ENCODE measurements at regions not wholly inside any gene's neighbourhood (a gene's known extent, or its start where the extent isn't known, plus 50 kb on each side); places are given as distances from the start of the nearest gene placed in this dataset.

DNA sequence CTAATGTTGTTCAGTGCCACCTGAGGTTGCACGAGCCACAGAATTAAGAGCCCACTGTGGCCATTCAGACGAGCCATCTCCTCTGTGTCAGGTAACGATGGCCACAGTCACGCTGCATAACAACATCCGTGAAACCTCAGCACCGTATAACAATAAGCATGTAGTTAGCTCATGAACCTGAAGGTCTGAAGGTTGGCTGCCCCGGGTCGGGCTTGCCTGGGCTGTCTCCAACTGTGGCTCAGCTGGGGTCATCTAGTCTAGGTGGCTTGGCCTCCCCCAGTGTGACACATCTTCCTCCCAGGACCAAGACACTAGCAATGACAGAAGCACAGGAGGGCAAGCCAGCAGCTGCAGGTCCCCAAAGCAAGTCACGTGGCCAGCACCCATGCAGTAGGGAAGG lies 258.0 kb downstream of the GLI2 start:
- Histone ChIP-seq H3K4me1 (ENCODE audit: insufficient read depth, low read length, poor library complexity, severe bottlenecking) (no peaks in the 10 kb centered on the region), H3K79me2 (ENCODE audit: insufficient read depth, low read length) (no peaks in the 10 kb centered on the region), H3K9ac (ENCODE audit: low read depth, low read length, poor library complexity, severe bottlenecking) (no peak overlapping the region), H3K27me3 (ENCODE audit: insufficient read depth, low read length, poor library complexity, severe bottlenecking) (no peaks in the 10 kb centered on the region), H3K36me3 (ENCODE audit: insufficient read depth, low read length) (no peaks in the 10 kb centered on the region), H2AFZ (ENCODE audit: low read length) (no peak overlapping the region), H3F3A (ENCODE audit: low read depth) (no peaks in the 10 kb centered on the region), H3K4me3 (ENCODE audit: low read length, poor library complexity, severe bottlenecking) (no peak overlapping the region), H3K4me2 (ENCODE audit: low read depth, low read length, poor library complexity, severe bottlenecking) (no peak overlapping the region), H3K9me3 (ENCODE audit: insufficient read depth, low read depth, low read length) (no peaks in the 10 kb centered on the region), H3K9me2 (replicated peaks; ENCODE audit: low read depth, low read length) (no peaks in the 10 kb centered on the region), H4K20me1 (ENCODE audit: insufficient read depth, low read length, poor library complexity, severe bottlenecking) (no peaks in the 10 kb centered on the region)
- TF ChIP-seq, protein P1, sequence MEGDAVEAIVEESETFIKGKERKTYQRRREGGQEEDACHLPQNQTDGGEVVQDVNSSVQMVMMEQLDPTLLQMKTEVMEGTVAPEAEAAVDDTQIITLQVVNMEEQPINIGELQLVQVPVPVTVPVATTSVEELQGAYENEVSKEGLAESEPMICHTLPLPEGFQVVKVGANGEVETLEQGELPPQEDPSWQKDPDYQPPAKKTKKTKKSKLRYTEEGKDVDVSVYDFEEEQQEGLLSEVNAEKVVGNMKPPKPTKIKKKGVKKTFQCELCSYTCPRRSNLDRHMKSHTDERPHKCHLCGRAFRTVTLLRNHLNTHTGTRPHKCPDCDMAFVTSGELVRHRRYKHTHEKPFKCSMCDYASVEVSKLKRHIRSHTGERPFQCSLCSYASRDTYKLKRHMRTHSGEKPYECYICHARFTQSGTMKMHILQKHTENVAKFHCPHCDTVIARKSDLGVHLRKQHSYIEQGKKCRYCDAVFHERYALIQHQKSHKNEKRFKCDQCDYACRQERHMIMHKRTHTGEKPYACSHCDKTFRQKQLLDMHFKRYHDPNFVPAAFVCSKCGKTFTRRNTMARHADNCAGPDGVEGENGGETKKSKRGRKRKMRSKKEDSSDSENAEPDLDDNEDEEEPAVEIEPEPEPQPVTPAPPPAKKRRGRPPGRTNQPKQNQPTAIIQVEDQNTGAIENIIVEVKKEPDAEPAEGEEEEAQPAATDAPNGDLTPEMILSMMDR (conservative IDR thresholded peaks at IDR 0.05; ENCODE audit: low read length), result no peak
- no peak for TF ChIP-seq EZH2phosphoT487 (IDR thresholded peaks at IDR 0.05; ENCODE audit: borderline replicate concordance)

DNA sequence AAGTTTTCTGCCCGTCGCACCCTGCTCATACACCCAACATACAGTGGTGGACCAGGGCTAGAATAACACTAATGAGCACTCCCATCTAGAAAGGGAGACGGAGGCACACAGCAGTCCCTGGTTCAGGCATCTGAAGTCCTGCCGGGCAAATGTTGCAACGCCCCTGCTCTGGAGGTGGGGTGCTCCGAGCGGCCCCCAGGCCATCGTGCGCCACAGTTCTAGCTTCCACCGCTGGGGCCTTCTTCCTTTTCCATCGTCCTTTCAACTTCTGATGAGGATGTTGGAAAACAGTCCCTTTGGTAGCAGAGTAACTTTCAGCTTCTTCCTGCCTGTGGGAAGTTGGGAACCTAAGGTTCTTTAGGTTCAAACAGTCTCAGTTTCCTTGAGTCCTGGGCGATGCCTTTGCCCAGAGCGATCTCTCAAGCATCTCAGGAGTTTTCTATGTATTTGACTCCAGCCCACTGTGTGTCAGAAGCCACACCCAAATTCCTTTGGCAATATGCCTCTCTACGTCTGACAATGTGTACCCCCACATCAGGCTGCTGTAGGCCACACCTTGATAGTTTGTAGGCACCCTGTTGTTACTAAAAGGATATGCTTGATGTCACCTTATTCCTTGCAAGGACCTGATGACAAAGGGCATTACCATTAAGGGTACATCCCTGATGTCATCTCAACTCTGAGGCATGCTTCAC lies 258.8 kb downstream of the GLI2 start:
- Histone ChIP-seq H3K9me2 (replicated peaks; ENCODE audit: low read depth, low read length) (no peaks in the 10 kb centered on the region), H3K9ac (ENCODE audit: low read depth, low read length, poor library complexity, severe bottlenecking) (no peak overlapping the region), H4K20me1 (ENCODE audit: insufficient read depth, low read length, poor library complexity, severe bottlenecking) (no peaks in the 10 kb centered on the region), H3K79me2 (ENCODE audit: insufficient read depth, low read length) (no peaks in the 10 kb centered on the region), H3K4me3 (ENCODE audit: low read length, poor library complexity, severe bottlenecking) (no peak overlapping the region), H3K27me3 (ENCODE audit: insufficient read depth, low read length, poor library complexity, severe bottlenecking) (no peaks in the 10 kb centered on the region), H3K4me1 (ENCODE audit: insufficient read depth, low read length, poor library complexity, severe bottlenecking) (no peaks in the 10 kb centered on the region), H3K36me3 (ENCODE audit: insufficient read depth, low read length) (no peaks in the 10 kb centered on the region), H2AFZ (ENCODE audit: low read length) (no peak overlapping the region), H3K4me2 (ENCODE audit: low read depth, low read length, poor library complexity, severe bottlenecking) (no peak overlapping the region), H3K9me3 (ENCODE audit: insufficient read depth, low read depth, low read length) (no peaks in the 10 kb centered on the region), H3F3A (ENCODE audit: low read depth) (no peaks in the 10 kb centered on the region)
- TF ChIP-seq, protein P1 (conservative IDR thresholded peaks at IDR 0.05; ENCODE audit: low read length), result no peak
- no peak for TF ChIP-seq EZH2phosphoT487 (IDR thresholded peaks at IDR 0.05; ENCODE audit: borderline replicate concordance)

DNA sequence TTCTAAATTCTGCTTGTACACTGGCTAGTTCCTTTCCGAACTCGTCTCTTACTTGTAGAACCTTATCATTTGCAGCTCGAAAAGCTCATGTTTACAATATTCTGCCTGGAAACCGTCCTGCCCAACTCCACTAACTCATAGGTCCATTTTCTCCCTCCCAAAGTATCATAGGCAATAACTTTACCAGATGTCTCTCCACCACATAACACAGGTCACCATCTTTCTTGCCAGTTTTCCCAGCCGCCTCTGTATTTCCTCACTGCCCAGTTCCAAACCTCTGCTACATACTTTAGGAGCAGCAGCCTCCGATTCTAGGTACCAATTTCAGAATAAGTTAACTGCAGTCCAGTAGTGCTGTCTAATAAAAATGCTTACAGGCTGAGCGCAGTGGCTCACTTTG lies 259.5 kb downstream of the GLI2 start:
- H4K20me1 ChIP-seq (ENCODE audit: insufficient read depth, low read length, poor library complexity, severe bottlenecking), result no peaks in the 10 kb centered on the region

More for the DNA sequence above, 259.5 kb downstream of the GLI2 start:
- no peaks in the 10 kb centered on the region for H3K4me1 ChIP-seq (ENCODE audit: insufficient read depth, low read length, poor library complexity, severe bottlenecking)
- no peak for TF ChIP-seq EZH2phosphoT487 (IDR thresholded peaks at IDR 0.05; ENCODE audit: borderline replicate concordance)
- TF ChIP-seq, protein P1 (conservative IDR thresholded peaks at IDR 0.05; ENCODE audit: low read length), result no peak
- no peak overlapping the region for H3K9ac ChIP-seq (ENCODE audit: low read depth, low read length, poor library complexity, severe bottlenecking)
- H3F3A ChIP-seq (ENCODE audit: low read depth), result no peaks in the 10 kb centered on the region
- no peak overlapping the region for H2AFZ ChIP-seq (ENCODE audit: low read length)
- no peak overlapping the region for H3K4me3 ChIP-seq (ENCODE audit: low read length, poor library complexity, severe bottlenecking)
- no peaks in the 10 kb centered on the region for H3K27me3 ChIP-seq (ENCODE audit: insufficient read depth, low read length, poor library complexity, severe bottlenecking)
- H3K4me2 ChIP-seq (ENCODE audit: low read depth, low read length, poor library complexity, severe bottlenecking), result no peak overlapping the region
- no peaks in the 10 kb centered on the region for H3K79me2 ChIP-seq (ENCODE audit: insufficient read depth, low read length)
- no peaks in the 10 kb centered on the region for H3K9me2 ChIP-seq (replicated peaks; ENCODE audit: low read depth, low read length)
- H3K9me3 ChIP-seq (ENCODE audit: insufficient read depth, low read depth, low read length), result no peaks in the 10 kb centered on the region
- no peaks in the 10 kb centered on the region for H3K36me3 ChIP-seq (ENCODE audit: insufficient read depth, low read length)
